ENCODE measurements at regions not wholly inside any gene's neighbourhood (a gene's known extent, or its start where the extent isn't known, plus 50 kb on each side); places are given as distances from the start of the nearest gene placed in this dataset.

DNA sequence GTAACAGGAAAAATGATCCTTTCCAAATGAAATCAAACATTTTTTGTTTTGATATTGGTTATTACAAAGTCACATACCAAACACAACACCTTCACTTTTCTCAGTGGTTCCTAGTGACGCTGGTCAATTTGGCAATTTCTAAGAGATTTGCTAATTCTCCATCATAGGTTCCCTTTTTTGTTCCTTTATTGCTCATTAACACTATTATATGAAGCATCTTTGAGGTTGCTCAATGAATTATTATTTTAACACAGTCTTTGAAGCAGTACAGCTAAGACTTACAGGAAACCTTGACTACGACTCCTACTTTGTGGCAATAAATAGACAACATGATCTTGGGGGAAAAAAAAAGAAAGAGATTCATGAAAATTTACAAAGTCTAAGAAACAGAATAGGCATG lies 152.2 kb upstream of the VRK2 start:
- no peaks in the 10 kb centered on the region for H3K9me3 ChIP-seq (ENCODE audit: low read length)
- no peaks in the 10 kb centered on the region for H3K9me2 ChIP-seq (replicated peaks; ENCODE audit: low read length)
- ATAC-seq = no peak
- intact Hi-C loops (cut with micrococcal nuclease) = no loop called here
- H3K79me2 ChIP-seq (ENCODE audit: low read length) = no peaks in the 10 kb centered on the region
- POLR2A ChIA-PET (ENCODE audit: unreplicated experiment) = no interaction called here
- H4K20me1 ChIP-seq (ENCODE audit: low read length) = no peaks in the 10 kb centered on the region
- no peak overlapping the region for H3K4me3 ChIP-seq (ENCODE audit: low read length)
- no TSS peak for BruUV-seq (replicated peaks)
- peaks cover 15% of the 10 kb centered on the region for H3K4me1 ChIP-seq (ENCODE audit: insufficient read depth, low read length)
- TF ChIP-seq EZH2phosphoT487 (IDR thresholded peaks at IDR 0.05; ENCODE audit: borderline replicate concordance, low read length) (no peak), EZH2 (IDR thresholded peaks at IDR 0.05; ENCODE audit: low read length, unreplicated experiment) (no peak), CTCF (conservative IDR thresholded peaks at IDR 0.05; ENCODE audit: low read depth, low read length) (no peak)
- no peaks in the 10 kb centered on the region for H3K27me3 ChIP-seq (ENCODE audit: low read length)
- H3K27ac ChIP-seq (ENCODE audit: low read length) = no peak overlapping the region
- no peak overlapping the region for H3K9ac ChIP-seq (ENCODE audit: low read length)
- H3K4me2 ChIP-seq (ENCODE audit: low read length) = no peak overlapping the region
- no peaks in the 10 kb centered on the region for H3K36me3 ChIP-seq (ENCODE audit: low read depth, low read length)
- CTCF ChIA-PET = no interaction called here
- DNase-seq = no peak
- H3F3A ChIP-seq (ENCODE audit: low read length, unreplicated experiment) = no peaks in the 10 kb centered on the region
- H2AFZ ChIP-seq (ENCODE audit: low read length) = no peak overlapping the region

- H3K9me3 ChIP-seq (ENCODE audit: low read length) = no peaks in the 10 kb centered on the region
- ChIA-PET POLR2A (ENCODE audit: unreplicated experiment) (no interaction called here), CTCF (no interaction called here)
- no peaks in the 10 kb centered on the region for H3F3A ChIP-seq (ENCODE audit: low read length, unreplicated experiment)
- H3K36me3 ChIP-seq (ENCODE audit: low read depth, low read length) = no peaks in the 10 kb centered on the region
- no peak overlapping the region for H2AFZ ChIP-seq (ENCODE audit: low read length)
- intact Hi-C loops (cut with micrococcal nuclease) = no loop called here
- H3K4me1 ChIP-seq (ENCODE audit: insufficient read depth, low read length) = peaks cover 29% of the 10 kb centered on the region
- no peak overlapping the region for H3K4me2 ChIP-seq (ENCODE audit: low read length)
- TF ChIP-seq EZH2 (IDR thresholded peaks at IDR 0.05; ENCODE audit: low read length, unreplicated experiment) = no peak
- TF ChIP-seq EZH2phosphoT487 (IDR thresholded peaks at IDR 0.05; ENCODE audit: borderline replicate concordance, low read length) = no peak
- TF ChIP-seq CTCF (conservative IDR thresholded peaks at IDR 0.05; ENCODE audit: low read depth, low read length) = no peak
- no peak overlapping the region for H3K27ac ChIP-seq (ENCODE audit: low read length)
- H3K4me3 ChIP-seq (ENCODE audit: low read length) = no peak overlapping the region
- no peaks in the 10 kb centered on the region for H4K20me1 ChIP-seq (ENCODE audit: low read length)
- DNase-seq (no peak), ATAC-seq (no peak)
- no peak overlapping the region for H3K9ac ChIP-seq (ENCODE audit: low read length)
- H3K79me2 ChIP-seq (ENCODE audit: low read length) = no peaks in the 10 kb centered on the region
- no TSS peak for BruUV-seq (replicated peaks)
- H3K27me3 ChIP-seq (ENCODE audit: low read length) = no peaks in the 10 kb centered on the region
- no peaks in the 10 kb centered on the region for H3K9me2 ChIP-seq (replicated peaks; ENCODE audit: low read length)
These were observed 148.7 kb upstream of the VRK2 start for GRCh38 chr2:57897920-57898319.

GRCh38 chr2:57899898-57900297 lies 146.7 kb upstream of the VRK2 start:
- H3K4me1 ChIP-seq (ENCODE audit: insufficient read depth, low read length) = peaks cover 20% of the 10 kb centered on the region
- POLR2A ChIA-PET (ENCODE audit: unreplicated experiment) = interaction anchor here (0.7 kb wide), 1 partner anchor 1825 kb away, joined by 6 read pairs; no protein-coding TSS in a partner anchor

More at GRCh38 chr2:57899898-57900297, 146.7 kb upstream of the VRK2 start:
- no peaks in the 10 kb centered on the region for H3K9me3 ChIP-seq (ENCODE audit: low read length)
- no peaks in the 10 kb centered on the region for H3K9me2 ChIP-seq (replicated peaks; ENCODE audit: low read length)
- intact Hi-C loops (cut with micrococcal nuclease) = loop anchor here (10.0 kb wide), 1 partner anchor 205 kb away; no protein-coding TSS in a partner anchor
- no peak for ATAC-seq
- H3K27me3 ChIP-seq (ENCODE audit: low read length) = no peaks in the 10 kb centered on the region
- BruUV-seq (replicated peaks) = no TSS peak
- H4K20me1 ChIP-seq (ENCODE audit: low read length) = no peaks in the 10 kb centered on the region
- no peak overlapping the region for H3K4me2 ChIP-seq (ENCODE audit: low read length)
- H3F3A ChIP-seq (ENCODE audit: low read length, unreplicated experiment) = no peaks in the 10 kb centered on the region
- H3K4me3 ChIP-seq (ENCODE audit: low read length) = no peak overlapping the region
- H3K36me3 ChIP-seq (ENCODE audit: low read depth, low read length) = no peaks in the 10 kb centered on the region
- no peak overlapping the region for H3K27ac ChIP-seq (ENCODE audit: low read length)
- H3K79me2 ChIP-seq (ENCODE audit: low read length) = no peaks in the 10 kb centered on the region
- TF ChIP-seq CTCF (conservative IDR thresholded peaks at IDR 0.05; ENCODE audit: low read depth, low read length) (no peak), EZH2 (IDR thresholded peaks at IDR 0.05; ENCODE audit: low read length, unreplicated experiment) (no peak), EZH2phosphoT487 (IDR thresholded peaks at IDR 0.05; ENCODE audit: borderline replicate concordance, low read length) (no peak)
- no peak overlapping the region for H3K9ac ChIP-seq (ENCODE audit: low read length)
- DNase-seq = no peak
- CTCF ChIA-PET = no interaction called here
- H2AFZ ChIP-seq (ENCODE audit: low read length) = 0 out of 2 replicates have a peak overlapping the region, but pooled peaks have one; percentile 11
